SU-DHL-6 (cell line): ENCODE measurements at regions not wholly inside any gene's neighbourhood (a gene's known extent, or its start where the extent isn't known, plus 50 kb on each side); places are given as distances from the start of the nearest gene placed in this dataset.

Experiments
- CTCF ChIP-seq: fragments of 200-600 bp; sonication (generic); IDR thresholded peaks from one replicate; pipeline ENCODE4 v1.5.1; 2017; ENCODE audit warnings: antibody characterized with exemption, mild to moderate bottlenecking, low read length, moderate library complexity; ENCODE audit not compliant: insufficient read depth, poor library complexity, severe bottlenecking
- EZH2phosphoT487 ChIP-seq: fragments of 200-600 bp; sonication (generic), shearing (Covaris generic); conservative IDR thresholded peaks from 2 replicates; pipeline ENCODE4 v1.6.1; 2018; ENCODE audit warnings: mild to moderate bottlenecking, antibody characterized with exemption, low read length, moderate library complexity, mixed read lengths

- TF ChIP-seq CTCF (no peak), EZH2phosphoT487 (no peak)
These were observed 94.1 kb upstream of the LIFR start for GRCh38 chr5:38650540-38650939.
